Muscle layer of duodenum (tissue), 2 donors: ENCODE measurements at regions not wholly inside any gene's neighbourhood (a gene's known extent, or its start where the extent isn't known, plus 50 kb on each side); places are given as distances from the start of the nearest gene placed in this dataset.
"Not testable (repeated sequence)": the region's sequence is repeated elsewhere in the genome, so short reads cannot be mapped to it uniquely, and the experiment has no call there.

Experiments used
- H3K27ac ChIP-seq: one replicate; pipeline ENCODE4 v1.7.0; 2013; ENCODE audit warnings: mild to moderate bottlenecking, low read length
- H3K27me3 ChIP-seq: one replicate; pipeline ENCODE4 v1.7.0; 2013; ENCODE audit warnings: low read depth, mild to moderate bottlenecking, control low read depth, low read length
- H3K36me3 ChIP-seq, 2 donors: one replicate each; pipeline ENCODE4 v1.7.0; 2013; ENCODE audit warnings: low read length in 2 of 2, control low read depth in 1 of 2, mild to moderate bottlenecking in 1 of 2; ENCODE audit not compliant: insufficient read depth in 2 of 2, control insufficient read depth in 1 of 2
- H3K4me1 ChIP-seq, 2 donors: one replicate each; pipeline ENCODE4 v1.7.0; 2013; ENCODE audit warnings: low read length in 2 of 2, mild to moderate bottlenecking in 2 of 2, control low read depth in 1 of 2, moderate library complexity in 1 of 2; ENCODE audit not compliant: insufficient read depth in 2 of 2, control insufficient read depth in 1 of 2
- H3K4me3 ChIP-seq, 2 donors: one replicate each; pipeline ENCODE4 v1.7.0; 2013; ENCODE audit warnings: low read length in 2 of 2, low read depth in 1 of 2, mild to moderate bottlenecking in 1 of 2
- H3K9me3 ChIP-seq, 2 donors: one replicate each; pipeline ENCODE4 v1.7.0; 2013; ENCODE audit warnings: low read length in 2 of 2, control low read depth in 1 of 2, mild to moderate bottlenecking in 1 of 2; ENCODE audit not compliant: control insufficient read depth in 1 of 2
- donor health status: healthy.

- peak overlapping the region; percentile 30 for H3K27ac ChIP-seq
- no peaks in the 10 kb centered on the region for H3K27me3 ChIP-seq
- no peak overlapping the region for H3K4me3 ChIP-seq
- no peaks in the 10 kb centered on the region for H3K36me3 ChIP-seq
- H3K4me1 ChIP-seq, result peaks cover 5 to 18% of the 10 kb centered on the region in 2 donors
- H3K9me3 ChIP-seq, result no peaks in the 10 kb centered on the region
Observed at GRCh38 chr2:149768320-149768799, 180.8 kb upstream of the MMADHC start.

GRCh38 chr2:149767516-149767974 lies 180.0 kb upstream of the MMADHC start:
- Histone ChIP-seq H3K27ac (peak overlapping the region; percentile 30), H3K36me3 (no peaks in the 10 kb centered on the region), H3K27me3 (no peaks in the 10 kb centered on the region), H3K4me1 (peaks cover 5 to 18% of the 10 kb centered on the region in 2 donors), H3K4me3 (peak overlapping the region; percentile 19 to 34), H3K9me3 (no peaks in the 10 kb centered on the region)

- Histone ChIP-seq H3K9me3 (no peaks in the 10 kb centered on the region), H3K4me3 (no peak overlapping the region), H3K27ac (no peak overlapping the region), H3K27me3 (no peaks in the 10 kb centered on the region), H3K36me3 (no peaks in the 10 kb centered on the region), H3K4me1 (peaks cover 5 to 18% of the 10 kb centered on the region in 2 donors)
Observed at GRCh38 chr2:149766339-149766738, 178.8 kb upstream of the MMADHC start.

- H3K4me1 ChIP-seq, result peaks cover 5 to 18% of the 10 kb centered on the region in 2 donors
Observed at GRCh38 chr2:149765636-149766035, 178.1 kb upstream of the MMADHC start.

GRCh38 chr2:149765003-149765402 lies 177.4 kb upstream of the MMADHC start:
- Histone ChIP-seq H3K27ac (no peak overlapping the region), H3K9me3 (no peaks in the 10 kb centered on the region), H3K4me3 (no peak overlapping the region), H3K27me3 (no peaks in the 10 kb centered on the region), H3K4me1 (peaks cover 5 to 18% of the 10 kb centered on the region in 2 donors), H3K36me3 (no peaks in the 10 kb centered on the region)

More at GRCh38 chr2:149765636-149766035, 178.1 kb upstream of the MMADHC start:
- Histone ChIP-seq H3K27ac (no peak overlapping the region), H3K36me3 (no peaks in the 10 kb centered on the region), H3K4me3 (no peak overlapping the region), H3K9me3 (no peaks in the 10 kb centered on the region), H3K27me3 (no peaks in the 10 kb centered on the region)

GRCh38 chr2:149763358-149763757 lies 175.8 kb upstream of the MMADHC start:
- Histone ChIP-seq H3K9me3 (no peaks in the 10 kb centered on the region), H3K27ac (no peak overlapping the region), H3K4me3 (no peak overlapping the region), H3K27me3 (no peaks in the 10 kb centered on the region), H3K4me1 (peaks cover 5 to 15% of the 10 kb centered on the region in 2 donors), H3K36me3 (no peaks in the 10 kb centered on the region)

GRCh38 chr2:149761611-149762010 lies 174.0 kb upstream of the MMADHC start:
- no peaks in the 10 kb centered on the region for H3K27me3 ChIP-seq
- H3K36me3 ChIP-seq, result no peaks in the 10 kb centered on the region
- no peak overlapping the region for H3K27ac ChIP-seq
- H3K4me3 ChIP-seq, result no peak overlapping the region
- H3K4me1 ChIP-seq, result no peaks in the 10 kb centered on the region
- peaks cover 0 to under 1% of the 10 kb centered on the region in 2 donors for H3K9me3 ChIP-seq

GRCh38 chr2:149759382-149759781 lies 171.8 kb upstream of the MMADHC start:
- not testable (repeated sequence) for H3K36me3 ChIP-seq, H3K27me3 ChIP-seq, H3K4me3 ChIP-seq, H3K4me1 ChIP-seq, H3K9me3 ChIP-seq, H3K27ac ChIP-seq

- not testable (repeated sequence) for H3K4me3 ChIP-seq, H3K4me1 ChIP-seq, H3K27me3 ChIP-seq
Observed at GRCh38 chr2:149754722-149755121, 167.1 kb upstream of the MMADHC start.

GRCh38 chr2:149747456-149747855 lies 159.9 kb upstream of the MMADHC start:
- no peaks in the 10 kb centered on the region for H3K4me1 ChIP-seq
- no peak overlapping the region for H3K27ac ChIP-seq
- H3K4me3 ChIP-seq, result no peak overlapping the region
- no peaks in the 10 kb centered on the region for H3K36me3 ChIP-seq
- no peaks in the 10 kb centered on the region for H3K27me3 ChIP-seq
- H3K9me3 ChIP-seq, result no peaks in the 10 kb centered on the region

More at GRCh38 chr2:149754722-149755121, 167.1 kb upstream of the MMADHC start:
- not testable (repeated sequence) for H3K9me3 ChIP-seq, H3K36me3 ChIP-seq, H3K27ac ChIP-seq

- Histone ChIP-seq H3K36me3 (no peaks in the 10 kb centered on the region), H3K9me3 (no peaks in the 10 kb centered on the region), H3K4me3 (no peak overlapping the region), H3K27ac (no peak overlapping the region), H3K4me1 (no peaks in the 10 kb centered on the region), H3K27me3 (no peaks in the 10 kb centered on the region)
Observed at GRCh38 chr2:149745396-149746230, 158.0 kb upstream of the MMADHC start.
